ENCODE measurements at regions not wholly inside any gene's neighbourhood (a gene's known extent, or its start where the extent isn't known, plus 50 kb on each side); places are given as distances from the start of the nearest gene placed in this dataset.

DNA sequence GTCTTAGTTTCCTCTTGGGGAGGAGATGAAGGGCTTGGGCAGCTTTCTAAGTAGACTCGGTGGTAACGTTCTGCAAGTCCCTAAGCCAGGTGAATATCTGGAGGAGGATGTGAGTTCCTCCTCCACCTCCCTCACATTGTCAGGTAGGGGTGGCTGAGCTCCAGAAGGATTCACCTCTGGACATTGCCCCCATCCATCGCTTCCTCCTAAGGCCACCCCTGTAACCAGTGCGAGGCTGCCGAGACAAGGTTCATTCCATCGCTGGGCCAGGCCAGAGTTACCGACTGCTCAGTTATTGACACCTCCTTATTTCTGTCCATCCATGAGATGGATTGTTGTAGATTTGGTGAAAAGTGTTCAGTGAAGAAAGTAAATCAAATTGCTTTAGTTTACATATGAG, 334.1 kb upstream of the KLF6 start:
- Histone ChIP-seq H2AFZ (ENCODE audit: low read depth, low read length, severe bottlenecking) (no peak overlapping the region), H3F3A (ENCODE audit: insufficient read depth) (no peaks in the 10 kb centered on the region), H3K9ac (ENCODE audit: low read length) (no peak overlapping the region), H3K4me2 (ENCODE audit: low read depth, low read length, poor library complexity, severe bottlenecking) (no peak overlapping the region), H3K4me3 (ENCODE audit: insufficient read depth, low read length, poor library complexity, severe bottlenecking) (no peak overlapping the region), H3K27me3 (ENCODE audit: low read length) (no peaks in the 10 kb centered on the region), H3K9me3 (ENCODE audit: insufficient read depth, low read length) (no peaks in the 10 kb centered on the region), H3K36me3 (ENCODE audit: low read length) (no peaks in the 10 kb centered on the region), H3K27ac (ENCODE audit: low read depth, low read length) (no peak overlapping the region), H4K20me1 (ENCODE audit: low read depth, low read length) (no peaks in the 10 kb centered on the region), H3K9me2 (replicated peaks; ENCODE audit: insufficient read depth, low read length) (no peaks in the 10 kb centered on the region), H3K79me2 (ENCODE audit: insufficient read depth, low read length) (no peaks in the 10 kb centered on the region)
- TF ChIP-seq EZH2phosphoT487 (conservative IDR thresholded peaks at IDR 0.05; ENCODE audit: low read length): no peak
- TF ChIP-seq, protein P1, sequence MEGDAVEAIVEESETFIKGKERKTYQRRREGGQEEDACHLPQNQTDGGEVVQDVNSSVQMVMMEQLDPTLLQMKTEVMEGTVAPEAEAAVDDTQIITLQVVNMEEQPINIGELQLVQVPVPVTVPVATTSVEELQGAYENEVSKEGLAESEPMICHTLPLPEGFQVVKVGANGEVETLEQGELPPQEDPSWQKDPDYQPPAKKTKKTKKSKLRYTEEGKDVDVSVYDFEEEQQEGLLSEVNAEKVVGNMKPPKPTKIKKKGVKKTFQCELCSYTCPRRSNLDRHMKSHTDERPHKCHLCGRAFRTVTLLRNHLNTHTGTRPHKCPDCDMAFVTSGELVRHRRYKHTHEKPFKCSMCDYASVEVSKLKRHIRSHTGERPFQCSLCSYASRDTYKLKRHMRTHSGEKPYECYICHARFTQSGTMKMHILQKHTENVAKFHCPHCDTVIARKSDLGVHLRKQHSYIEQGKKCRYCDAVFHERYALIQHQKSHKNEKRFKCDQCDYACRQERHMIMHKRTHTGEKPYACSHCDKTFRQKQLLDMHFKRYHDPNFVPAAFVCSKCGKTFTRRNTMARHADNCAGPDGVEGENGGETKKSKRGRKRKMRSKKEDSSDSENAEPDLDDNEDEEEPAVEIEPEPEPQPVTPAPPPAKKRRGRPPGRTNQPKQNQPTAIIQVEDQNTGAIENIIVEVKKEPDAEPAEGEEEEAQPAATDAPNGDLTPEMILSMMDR (IDR thresholded peaks at IDR 0.05; ENCODE audit: insufficient read depth, low read length, poor library complexity, severe bottlenecking): no peak

GRCh38 chr10:4117604-4118003, 332.6 kb upstream of the KLF6 start:
- Histone ChIP-seq H3F3A (ENCODE audit: insufficient read depth) (no peaks in the 10 kb centered on the region), H3K27ac (ENCODE audit: low read depth, low read length) (no peak overlapping the region), H3K9me3 (ENCODE audit: insufficient read depth, low read length) (no peaks in the 10 kb centered on the region), H3K4me2 (ENCODE audit: low read depth, low read length, poor library complexity, severe bottlenecking) (no peak overlapping the region), H2AFZ (ENCODE audit: low read depth, low read length, severe bottlenecking) (no peak overlapping the region), H3K27me3 (ENCODE audit: low read length) (no peaks in the 10 kb centered on the region), H3K9me2 (replicated peaks; ENCODE audit: insufficient read depth, low read length) (no peaks in the 10 kb centered on the region; the same call in 1 of the 2 replicates), H3K4me3 (ENCODE audit: insufficient read depth, low read length, poor library complexity, severe bottlenecking) (no peak overlapping the region), H3K9ac (ENCODE audit: low read length) (no peak overlapping the region), H4K20me1 (ENCODE audit: low read depth, low read length) (no peaks in the 10 kb centered on the region), H3K79me2 (ENCODE audit: insufficient read depth, low read length) (no peaks in the 10 kb centered on the region), H3K36me3 (ENCODE audit: low read length) (no peaks in the 10 kb centered on the region)
- TF ChIP-seq EZH2phosphoT487 (conservative IDR thresholded peaks at IDR 0.05; ENCODE audit: low read length): no peak
- TF ChIP-seq, protein P1 (IDR thresholded peaks at IDR 0.05; ENCODE audit: insufficient read depth, low read length, poor library complexity, severe bottlenecking): no peak

- TF ChIP-seq EZH2phosphoT487 (conservative IDR thresholded peaks at IDR 0.05; ENCODE audit: low read length): no peak
- TF ChIP-seq, protein P1 (IDR thresholded peaks at IDR 0.05; ENCODE audit: insufficient read depth, low read length, poor library complexity, severe bottlenecking): no peak
- Histone ChIP-seq H3K4me2 (ENCODE audit: low read depth, low read length, poor library complexity, severe bottlenecking) (no peak overlapping the region), H3K9ac (ENCODE audit: low read length) (no peak overlapping the region), H3K9me3 (ENCODE audit: insufficient read depth, low read length) (no peaks in the 10 kb centered on the region), H3K27me3 (ENCODE audit: low read length) (no peaks in the 10 kb centered on the region), H3K4me3 (ENCODE audit: insufficient read depth, low read length, poor library complexity, severe bottlenecking) (no peak overlapping the region), H2AFZ (ENCODE audit: low read depth, low read length, severe bottlenecking) (no peak overlapping the region), H3K36me3 (ENCODE audit: low read length) (no peaks in the 10 kb centered on the region), H3K79me2 (ENCODE audit: insufficient read depth, low read length) (no peaks in the 10 kb centered on the region), H3K9me2 (replicated peaks; ENCODE audit: insufficient read depth, low read length) (no peaks in the 10 kb centered on the region; the same call in 1 of the 2 replicates), H4K20me1 (ENCODE audit: low read depth, low read length) (no peaks in the 10 kb centered on the region), H3K27ac (ENCODE audit: low read depth, low read length) (no peak overlapping the region), H3F3A (ENCODE audit: insufficient read depth) (no peaks in the 10 kb centered on the region)
These were observed 326.6 kb upstream of the KLF6 start for GRCh38 chr10:4111643-4112042.
